ENCODE measurements at regions not wholly inside any gene's neighbourhood (a gene's known extent, or its start where the extent isn't known, plus 50 kb on each side); places are given as distances from the start of the nearest gene placed in this dataset.

DNA sequence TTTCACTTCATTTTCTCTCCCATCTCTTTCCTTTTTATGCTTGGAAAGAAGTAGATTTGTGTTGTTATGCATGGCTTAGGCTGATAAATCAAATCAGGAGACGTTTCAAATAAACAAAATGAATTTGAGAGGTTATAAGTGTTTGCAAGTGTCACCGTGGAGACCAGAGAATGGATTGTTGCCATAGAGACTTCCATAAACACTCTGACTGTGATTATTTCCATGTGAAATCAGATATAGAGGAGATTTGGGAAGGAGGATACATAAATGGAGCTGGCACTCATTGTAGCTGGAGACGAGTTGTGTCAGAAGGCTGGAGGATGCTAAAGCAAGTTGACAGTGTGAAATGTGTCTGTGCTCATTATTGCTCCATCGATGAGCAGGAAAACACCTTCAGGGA, 84.2 kb upstream of the PCSK1 start:
- TF ChIP-seq ARNT (IDR thresholded peaks at IDR 0.05): no peak
- no peak for TF ChIP-seq FOXK2 (IDR thresholded peaks at IDR 0.05)
- TF ChIP-seq NFRKB (IDR thresholded peaks at IDR 0.05): no peak
- no peak for TF ChIP-seq SUZ12 (IDR thresholded peaks at IDR 0.05)
- TF ChIP-seq SP1 (IDR thresholded peaks at IDR 0.05): no peak
- TF ChIP-seq L3MBTL2 (conservative IDR thresholded peaks at IDR 0.05): no peak
- no peak for TF ChIP-seq FOXM1 (IDR thresholded peaks at IDR 0.05; ENCODE audit: borderline replicate concordance)
- no peak for TF ChIP-seq FOXA1 (IDR thresholded peaks at IDR 0.05)
- TF ChIP-seq CTBP1 (IDR thresholded peaks at IDR 0.05; ENCODE audit: borderline replicate concordance): no peak
- no peak for TF ChIP-seq BHLHE40 (IDR thresholded peaks at IDR 0.05; ENCODE audit: borderline replicate concordance)

Data from HEK293T (cell line).